KG1 (cell line): ENCODE measurements at regions not wholly inside any gene's neighbourhood (a gene's known extent, or its start where the extent isn't known, plus 50 kb on each side); places are given as distances from the start of the nearest gene placed in this dataset.
A peak's percentile ranks its signal among the peaks of the same experiment; 100 is the strongest.

Experiments used
- DNase-seq: peaks from one replicate; lab custom pipeline; 2025; lab: John Stamatoyannopoulos, UW

GRCh38 chr4:104964410-104965175, 182.1 kb upstream of the TET2 start:
- DNase-seq: no peak

GRCh38 chr4:104966349-104967033, 180.2 kb upstream of the TET2 start:
- peak; percentile 22 for DNase-seq

GRCh38 chr4:104967034-104967401, 179.7 kb upstream of the TET2 start:
- no peak for DNase-seq

GRCh38 chr4:104969394-104970082, 177.1 kb upstream of the TET2 start:
- DNase-seq: no peak

- no peak for DNase-seq
Measured at GRCh38 chr4:104971462-104971861, 175.2 kb upstream of the TET2 start.

GRCh38 chr4:104973708-104974107, 173.0 kb upstream of the TET2 start:
- DNase-seq: no peak

GRCh38 chr4:104975617-104976016, 171.1 kb upstream of the TET2 start:
- DNase-seq: no peak

- no peak for DNase-seq
Measured at GRCh38 chr4:104976262-104976661, 170.4 kb upstream of the TET2 start.

GRCh38 chr4:104979083-104979760, 167.5 kb upstream of the TET2 start:
- DNase-seq: no peak

GRCh38 chr4:104983615-104984179, 163.0 kb upstream of the TET2 start:
- DNase-seq: no peak

- DNase-seq: no peak
Measured at GRCh38 chr4:104986306-104986705, 160.4 kb upstream of the TET2 start.

- DNase-seq: no peak
Measured at GRCh38 chr4:104989371-104989770, 157.3 kb upstream of the TET2 start.

- DNase-seq: no peak
Measured at GRCh38 chr4:105002278-105002677, 144.4 kb upstream of the TET2 start.

- DNase-seq: no peak
Measured at GRCh38 chr4:105014234-105014633, 132.4 kb upstream of the TET2 start.

- DNase-seq: no peak
Measured at GRCh38 chr4:105014635-105015034, 132.0 kb upstream of the TET2 start.

- DNase-seq: no peak
Measured at GRCh38 chr4:105015750-105016149, 130.9 kb upstream of the TET2 start.

- no peak for DNase-seq
Measured at GRCh38 chr4:105022811-105023667, 123.6 kb upstream of the TET2 start.

- DNase-seq: no peak
Measured at GRCh38 chr4:105023668-105024055, 123.0 kb upstream of the TET2 start.

- no peak for DNase-seq
Measured at GRCh38 chr4:105025263-105026017, 121.2 kb upstream of the TET2 start.

- DNase-seq: no peak
Measured at GRCh38 chr4:105036991-105037390, 109.7 kb upstream of the TET2 start.

GRCh38 chr4:105042451-105042850, 104.2 kb upstream of the TET2 start:
- no peak for DNase-seq
